ENCODE measurements at regions not wholly inside any gene's neighbourhood (a gene's known extent, or its start where the extent isn't known, plus 50 kb on each side); places are given as distances from the start of the nearest gene placed in this dataset.

DNA sequence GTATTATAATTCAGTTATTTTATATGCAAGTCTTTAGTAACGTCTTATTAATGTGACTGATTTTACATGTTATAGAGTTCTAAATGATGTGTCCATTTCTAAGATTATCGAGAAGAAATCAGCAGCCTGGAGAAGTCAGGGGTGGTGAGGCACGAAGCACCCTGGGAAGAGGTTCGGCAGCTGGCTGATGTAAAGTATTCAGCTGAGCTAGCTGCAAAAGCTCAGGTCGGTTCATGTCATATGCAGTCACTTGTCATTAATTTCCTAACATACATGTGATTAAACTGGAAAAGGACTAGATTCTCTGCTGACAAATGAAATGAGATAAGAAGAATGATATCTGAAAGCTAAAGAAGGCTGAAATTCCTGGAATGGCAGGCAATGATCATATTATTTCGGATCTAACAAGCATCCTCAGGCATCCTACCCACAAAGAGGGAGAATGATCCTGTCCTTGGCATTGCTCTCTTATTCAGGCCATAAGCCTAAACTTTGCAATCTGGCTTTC, 383.0 kb upstream of the SLITRK1 start:
- TF ChIP-seq, protein P1, sequence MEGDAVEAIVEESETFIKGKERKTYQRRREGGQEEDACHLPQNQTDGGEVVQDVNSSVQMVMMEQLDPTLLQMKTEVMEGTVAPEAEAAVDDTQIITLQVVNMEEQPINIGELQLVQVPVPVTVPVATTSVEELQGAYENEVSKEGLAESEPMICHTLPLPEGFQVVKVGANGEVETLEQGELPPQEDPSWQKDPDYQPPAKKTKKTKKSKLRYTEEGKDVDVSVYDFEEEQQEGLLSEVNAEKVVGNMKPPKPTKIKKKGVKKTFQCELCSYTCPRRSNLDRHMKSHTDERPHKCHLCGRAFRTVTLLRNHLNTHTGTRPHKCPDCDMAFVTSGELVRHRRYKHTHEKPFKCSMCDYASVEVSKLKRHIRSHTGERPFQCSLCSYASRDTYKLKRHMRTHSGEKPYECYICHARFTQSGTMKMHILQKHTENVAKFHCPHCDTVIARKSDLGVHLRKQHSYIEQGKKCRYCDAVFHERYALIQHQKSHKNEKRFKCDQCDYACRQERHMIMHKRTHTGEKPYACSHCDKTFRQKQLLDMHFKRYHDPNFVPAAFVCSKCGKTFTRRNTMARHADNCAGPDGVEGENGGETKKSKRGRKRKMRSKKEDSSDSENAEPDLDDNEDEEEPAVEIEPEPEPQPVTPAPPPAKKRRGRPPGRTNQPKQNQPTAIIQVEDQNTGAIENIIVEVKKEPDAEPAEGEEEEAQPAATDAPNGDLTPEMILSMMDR (conservative IDR thresholded peaks at IDR 0.05; ENCODE audit: low read length) = no peak
- no peak for TF ChIP-seq EZH2phosphoT487 (IDR thresholded peaks at IDR 0.05; ENCODE audit: borderline replicate concordance)
